ENCODE measurements at regions not wholly inside any gene's neighbourhood (a gene's known extent, or its start where the extent isn't known, plus 50 kb on each side); places are given as distances from the start of the nearest gene placed in this dataset.

DNA sequence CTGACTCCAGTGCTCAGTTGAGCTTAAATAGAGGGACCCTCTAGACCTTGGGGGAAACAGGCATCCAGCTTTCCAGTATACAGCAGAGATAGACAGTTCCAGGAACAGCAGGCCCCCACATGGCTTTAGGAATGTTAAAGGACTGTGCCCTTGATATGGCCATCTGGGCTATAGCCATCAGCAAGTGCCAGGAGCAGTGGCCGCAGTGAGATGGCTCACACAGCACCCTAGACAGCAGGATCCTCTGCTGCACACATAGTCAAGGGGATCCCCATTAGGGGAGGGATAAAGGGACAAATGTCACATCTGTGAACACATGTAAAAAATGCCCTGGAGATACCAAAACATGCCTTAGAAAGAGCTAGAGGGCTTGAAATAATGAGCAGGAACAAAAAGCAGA, 213.4 kb downstream of the PTH2R start:
- no peak overlapping the region for H3K4ac ChIP-seq (replicated peaks; ENCODE audit: insufficient read length, low read depth, low read length)
- no peak overlapping the region for H3K9ac ChIP-seq (replicated peaks in 1 of 4; ENCODE audit: extremely low read depth in 1 of 4, low read depth in 3 of 4, low read length in 3 of 4)
- 88% methylated on average over 1 of the region's 1 CpG; no CpG with 5 or more reads in 1 of the 2 experiments for WGBS, 2 experiments (ENCODE audit: extremely low coverage in 1 of 2, insufficient coverage in 1 of 2, insufficient read length in 1 of 2, insufficient replicate concordance in 2 of 2, low coverage in 1 of 2, low lambda C conversion rate in 2 of 2, missing lambda C conversion rate in 1 of 2)
- H3K4me1 ChIP-seq (replicated peaks in 1 of 4; ENCODE audit: control insufficient read depth in 3 of 4, insufficient read depth in 4 of 4, low read length in 3 of 4) = no peaks in the 10 kb centered on the region
- no peak overlapping the region for H3K23ac ChIP-seq (ENCODE audit: insufficient read length)
- no peaks in the 10 kb centered on the region for H3K27me3 ChIP-seq (replicated peaks in 1 of 4; ENCODE audit: control insufficient read depth in 3 of 4, extremely low read depth in 1 of 4, insufficient read depth in 3 of 4, low read length in 3 of 4)
- no peaks in the 10 kb centered on the region for H4K20me1 ChIP-seq (replicated peaks in 1 of 2; ENCODE audit: control insufficient read depth in 1 of 2, insufficient read depth in 2 of 2, low read length in 2 of 2)
- no peak overlapping the region for H3K56ac ChIP-seq (replicated peaks; ENCODE audit: insufficient read length, low read depth, low read length)
- no peaks in the 10 kb centered on the region for H3K9me3 ChIP-seq (ENCODE audit: insufficient read depth in 2 of 2, low read depth in 1 of 2, low read length in 1 of 2)
- no peak overlapping the region for H2AFZ ChIP-seq (ENCODE audit: low read length)
- no peak overlapping the region for H2BK20ac ChIP-seq (ENCODE audit: low read length)
- H4K8ac ChIP-seq (ENCODE audit: extremely low read depth, insufficient read depth, low read length) = no peak overlapping the region
- no peak overlapping the region for H2BK120ac ChIP-seq (replicated peaks; ENCODE audit: low read depth, low read length)
- no peaks in the 10 kb centered on the region for H3K79me2 ChIP-seq (ENCODE audit: control insufficient read depth in 1 of 2, insufficient read depth in 2 of 2, low read length in 2 of 2)
- no peaks in the 10 kb centered on the region for H3K23me2 ChIP-seq (ENCODE audit: low read depth, low read length)
- H3K4me2 ChIP-seq (ENCODE audit: insufficient read depth in 1 of 2, low read depth in 2 of 2, low read length in 2 of 2) = no peak overlapping the region
- no peak overlapping the region for H4K5ac ChIP-seq (ENCODE audit: insufficient read length, low read depth, low read length)
- H3K18ac ChIP-seq (ENCODE audit: extremely low read depth, low read length) = no peak overlapping the region
- POLR2A ChIA-PET (ENCODE audit: partially characterized antibody) = no interaction called here
- no peak overlapping the region for H3K14ac ChIP-seq (ENCODE audit: insufficient read length)
- no peak overlapping the region for H2BK15ac ChIP-seq (ENCODE audit: low read length)
- no peak overlapping the region for H2BK5ac ChIP-seq (ENCODE audit: low read depth, low read length)
- no peak for DNase-seq (ENCODE audit: low read depth in 1 of 2, low spot score in 2 of 2)
- no peak overlapping the region for H2AK5ac ChIP-seq (ENCODE audit: low read depth, low read length)
- CTCF ChIA-PET (ENCODE audit: partially characterized antibody) = no interaction called here
- H3K27ac ChIP-seq (ENCODE audit: low read depth, low read length) = no peak overlapping the region
- no peak overlapping the region for H3K4me3 ChIP-seq (ENCODE audit: extremely low read depth in 1 of 4, insufficient read depth in 2 of 4, low read depth in 3 of 4, low read length in 4 of 4)
- no peak overlapping the region for H2BK12ac ChIP-seq (ENCODE audit: low read depth, low read length)
- no peaks in the 10 kb centered on the region for H3K36me3 ChIP-seq (ENCODE audit: control insufficient read depth in 2 of 4, insufficient read depth in 4 of 4, low read length in 3 of 4)
- TF ChIP-seq NRF1 (IDR thresholded peaks at IDR 0.05; ENCODE audit: low read depth, low read length) = no peak
- TF ChIP-seq EGR1 (IDR thresholded peaks at IDR 0.05; ENCODE audit: borderline replicate concordance, low read depth, low read length) = no peak
- no peak for TF ChIP-seq CBX8 (IDR thresholded peaks at IDR 0.05; ENCODE audit: borderline replicate concordance, low read depth, low read length)
- TF ChIP-seq CHD1 (IDR thresholded peaks at IDR 0.05; ENCODE audit: low read depth, low read length) = no peak
- TF ChIP-seq CTCF (IDR thresholded peaks at IDR 0.05; ENCODE audit: control extremely low read depth in 1 of 3, insufficient read depth in 1 of 3, low read depth in 1 of 3, low read length in 3 of 3) = no peak
- no peak for FAIRE-seq
- H4K91ac ChIP-seq (replicated peaks; ENCODE audit: insufficient read length, low read length) = no peak overlapping the region
- H3K79me1 ChIP-seq (ENCODE audit: low read depth, low read length) = no peaks in the 10 kb centered on the region
